CD4-positive, alpha-beta memory T cell (primary cell): ENCODE measurements at regions not wholly inside any gene's neighbourhood (a gene's known extent, or its start where the extent isn't known, plus 50 kb on each side); places are given as distances from the start of the nearest gene placed in this dataset.

Experiments
- CTCF ChIA-PET: fragments of 350-600 bp; sonication (Branson Sonifier 250); formaldehyde crosslinking; loops from one replicate; lab custom pipeline; 2021; ENCODE audit warnings: inconsistent platforms; ENCODE audit not compliant: partially characterized antibody; lab: Charles Lee
- POLR2A ChIA-PET: fragments of 350-600 bp; sonication (Branson Sonifier 250); formaldehyde crosslinking; loops from one replicate; lab custom pipeline; 2021; ENCODE audit not compliant: partially characterized antibody; lab: Charles Lee
- DNase-seq, 5 donors: peaks; one replicate each; pipeline versions ENCODE4 v3.0.0 to v3.0.0-alpha.2; 2020 to 2022; ENCODE audit warnings: mixed read lengths in 1 of 5
- H3K27ac ChIP-seq: one replicate; pipeline ENCODE4 v1.7.0; 2013; ENCODE audit warnings: low read depth, low read length
- H3K27me3 ChIP-seq: 2 replicates; pipeline ENCODE4 v1.7.0; 2013; ENCODE audit warnings: mild to moderate bottlenecking, low read length, moderate library complexity; ENCODE audit not compliant: insufficient read depth
- H3K36me3 ChIP-seq: 2 replicates; pipeline ENCODE4 v1.7.0; 2013; ENCODE audit warnings: mild to moderate bottlenecking, low read length, moderate library complexity; ENCODE audit not compliant: insufficient read depth
- H3K4me1 ChIP-seq: 2 replicates; pipeline ENCODE4 v1.7.0; 2013; ENCODE audit warnings: mild to moderate bottlenecking, low read length, moderate library complexity; ENCODE audit not compliant: insufficient read depth
- H3K4me3 ChIP-seq, 2 donors: one replicate each; pipeline ENCODE4 v1.7.0; 2013; ENCODE audit warnings: low read length in 2 of 2, mild to moderate bottlenecking in 1 of 2
- H3K9me3 ChIP-seq, 2 donors: one replicate each; pipeline ENCODE4 v1.7.0; 2013; ENCODE audit warnings: low read length in 2 of 2, control low read depth in 1 of 2; ENCODE audit not compliant: control insufficient read depth in 1 of 2
- H3K27ac Mint-ChIP-seq, 7 donors: one replicate each; pipeline ENCODE4 v1.8.0; 2020 to 2021; ENCODE audit warnings: mixed read lengths in 7 of 7, mild to moderate bottlenecking in 6 of 7, inconsistent platforms in 3 of 7, moderate library complexity in 3 of 7
- H3K27me3 Mint-ChIP-seq, 2 donors: one replicate each; pipeline ENCODE4 v1.8.0; 2020 to 2021; ENCODE audit warnings: mixed read lengths in 2 of 2
- H3K36me3 Mint-ChIP-seq, 2 donors: one replicate each; pipeline ENCODE4 v1.8.0; 2020 to 2021; ENCODE audit warnings: mixed read lengths in 2 of 2, inconsistent platforms in 1 of 2, mild to moderate bottlenecking in 1 of 2
- H3K4me1 Mint-ChIP-seq, 4 donors: one replicate each; pipeline ENCODE4 v1.8.0; 2020 to 2021; ENCODE audit warnings: mixed read lengths in 4 of 4, mild to moderate bottlenecking in 1 of 4
- H3K4me3 Mint-ChIP-seq, 8 donors: one replicate each; pipeline ENCODE4 v1.8.0; 2020 to 2021; ENCODE audit warnings: mixed read lengths in 8 of 8, mild to moderate bottlenecking in 7 of 8, moderate library complexity in 6 of 8, inconsistent platforms in 3 of 8
- H3K9me3 Mint-ChIP-seq, 8 donors: one replicate each; pipeline ENCODE4 v1.8.0; 2020 to 2021; ENCODE audit warnings: mixed read lengths in 8 of 8, mild to moderate bottlenecking in 5 of 8, inconsistent platforms in 3 of 8, moderate library complexity in 1 of 8
- intact Hi-C: fragments of 100-400 bp; cut with micrococcal nuclease; formaldehyde crosslinking; loops from one replicate; pipeline ENCODE4 v1.15.1; 2023

GRCh38 chr6:25224242-25224641 lies 54.9 kb upstream of the CARMIL1 start:
- H3K27me3 Mint-ChIP-seq: peaks cover 3 to 6% of the 10 kb centered on the region in 2 donors
- Histone ChIP-seq H3K4me3 (no peak overlapping the region), H3K9me3 (no peaks in the 10 kb centered on the region), H3K36me3 (no peaks in the 10 kb centered on the region), H3K27me3 (no peaks in the 10 kb centered on the region), H3K4me1 (peaks cover 5% of the 10 kb centered on the region), H3K27ac (no peak overlapping the region)
- no peaks in the 10 kb centered on the region for H3K36me3 Mint-ChIP-seq
- DNase-seq: no peak
- intact Hi-C loops: loop anchor here (5.0 kb wide), 2 partner anchors 87 to 718 kb away; no protein-coding TSS in a partner anchor
- H3K27ac Mint-ChIP-seq: no peak overlapping the region
- no peaks in the 10 kb centered on the region for H3K9me3 Mint-ChIP-seq
- POLR2A ChIA-PET: no interaction called here
- CTCF ChIA-PET: interaction anchor here (0.9 to 2.1 kb wide), 16 partner anchors 9 to 785 kb away, joined by 3 to 28 read pairs (median 5); no protein-coding TSS in a partner anchor
- peaks cover 2 to 9% (median 7%) of the 10 kb centered on the region in 4 donors for H3K4me1 Mint-ChIP-seq
- H3K4me3 Mint-ChIP-seq: peak overlapping the region in 5 of 8 donors; percentile 44 to 74 (median 59)

GRCh38 chr6:25227854-25228253 lies 51.3 kb upstream of the CARMIL1 start:
- Histone ChIP-seq H3K27ac (no peak overlapping the region), H3K27me3 (no peaks in the 10 kb centered on the region), H3K4me1 (peaks cover 5% of the 10 kb centered on the region), H3K4me3 (no peak overlapping the region), H3K9me3 (no peaks in the 10 kb centered on the region), H3K36me3 (no peaks in the 10 kb centered on the region)
- Mint-ChIP-seq H3K27ac (no peak overlapping the region), H3K9me3 (no peaks in the 10 kb centered on the region), H3K27me3 (peaks cover 3 to 6% of the 10 kb centered on the region in 2 donors), H3K36me3 (no peaks in the 10 kb centered on the region), H3K4me1 (peaks cover 2 to 9% (median 7%) of the 10 kb centered on the region in 4 donors), H3K4me3 (no peak overlapping the region)
- ChIA-PET POLR2A (no interaction called here), CTCF (interaction anchor here (1.6 kb wide), 1 partner anchor 330 kb away, joined by 3 read pairs; no protein-coding TSS in a partner anchor)
- no peak for DNase-seq
- intact Hi-C loops: no loop called here
